GM19438 (cell line): ENCODE measurements at regions not wholly inside any gene's neighbourhood (a gene's known extent, or its start where the extent isn't known, plus 50 kb on each side); places are given as distances from the start of the nearest gene placed in this dataset.
"Not testable (repeated sequence)": the region's sequence is repeated elsewhere in the genome, so short reads cannot be mapped to it uniquely, and the experiment has no call there.

Source experiments
- ATAC-seq: cut with Tn5 transposase; IDR thresholded peaks from one replicate; pipeline ENCODE4 v1.9.1; 2021; ENCODE audit warnings: low read depth; ENCODE audit not compliant: unreplicated experiment

GRCh38 chr4:177163532-177163931 lies 146.1 kb upstream of the NEIL3 start:
- no peak for ATAC-seq

DNA sequence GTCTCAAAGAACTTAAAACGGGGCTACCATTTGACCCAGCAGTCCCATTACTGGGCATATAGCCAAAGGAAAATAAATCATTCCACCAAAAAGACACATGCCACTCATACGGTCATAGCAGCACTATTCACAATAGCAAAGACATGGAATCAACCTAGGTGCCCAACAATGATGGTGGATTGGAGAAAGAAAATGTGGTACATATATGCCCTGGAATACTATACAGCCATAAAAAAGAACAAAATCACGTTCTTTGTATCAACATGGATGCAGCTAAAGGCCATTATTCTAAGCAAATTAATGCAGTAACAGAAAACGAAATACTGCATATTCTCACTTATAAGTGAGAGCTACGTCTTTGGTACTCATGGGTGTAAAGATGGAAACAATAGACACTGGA lies 138.1 kb upstream of the NEIL3 start:
- no peak for ATAC-seq

- no peak for ATAC-seq
These were observed 134.2 kb upstream of the NEIL3 start for GRCh38 chr4:177175473-177175872.

- no peak for ATAC-seq
These were observed 132.1 kb upstream of the NEIL3 start for GRCh38 chr4:177177541-177178081.

DNA sequence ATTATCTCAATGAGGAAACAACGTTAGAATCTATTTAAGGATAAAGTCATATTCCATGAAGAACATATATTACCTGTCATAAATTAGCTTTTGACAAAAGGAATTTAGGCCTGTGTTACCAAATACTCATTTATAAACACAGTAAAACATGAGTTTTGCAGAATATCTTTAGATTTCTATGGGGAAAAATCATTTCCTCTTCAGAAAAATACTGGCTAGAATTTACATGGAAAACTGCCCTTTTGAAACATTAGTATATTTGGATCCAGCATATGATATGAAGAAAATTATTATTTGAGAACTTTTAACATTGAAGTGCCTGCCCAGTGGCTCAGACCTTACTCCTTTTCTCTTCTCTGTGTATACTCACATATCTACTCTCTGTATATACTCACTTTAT lies 131.4 kb upstream of the NEIL3 start:
- no peak for ATAC-seq

- no peak for ATAC-seq
These were observed 127.5 kb upstream of the NEIL3 start for GRCh38 chr4:177182166-177182565.

DNA sequence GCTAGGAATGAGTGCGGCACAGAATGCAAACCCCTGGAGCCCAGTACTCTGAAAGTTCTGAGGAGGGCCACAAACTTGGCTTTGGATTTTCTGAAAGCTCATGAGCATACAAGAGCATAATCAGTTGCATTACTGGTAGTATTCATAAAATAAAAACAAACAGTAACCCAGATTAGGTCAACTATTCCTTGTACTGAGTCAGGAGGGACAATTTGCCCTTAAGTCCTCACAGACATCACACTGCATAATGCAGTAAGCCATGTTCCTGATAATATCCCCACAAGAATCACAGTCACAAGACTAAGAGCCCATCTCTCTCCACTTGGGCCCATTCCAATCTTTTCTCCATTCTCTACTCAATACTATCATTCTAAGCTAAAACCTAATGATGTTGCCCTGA lies 126.9 kb upstream of the NEIL3 start:
- no peak for ATAC-seq

- ATAC-seq: no peak
These were observed 124.5 kb upstream of the NEIL3 start for GRCh38 chr4:177185151-177185550.

- ATAC-seq: no peak
These were observed 124.1 kb upstream of the NEIL3 start for GRCh38 chr4:177185579-177185978.

GRCh38 chr4:177187371-177187770 lies 122.3 kb upstream of the NEIL3 start:
- ATAC-seq: no peak

- no peak for ATAC-seq
These were observed 118.6 kb upstream of the NEIL3 start for GRCh38 chr4:177190995-177191580.

DNA sequence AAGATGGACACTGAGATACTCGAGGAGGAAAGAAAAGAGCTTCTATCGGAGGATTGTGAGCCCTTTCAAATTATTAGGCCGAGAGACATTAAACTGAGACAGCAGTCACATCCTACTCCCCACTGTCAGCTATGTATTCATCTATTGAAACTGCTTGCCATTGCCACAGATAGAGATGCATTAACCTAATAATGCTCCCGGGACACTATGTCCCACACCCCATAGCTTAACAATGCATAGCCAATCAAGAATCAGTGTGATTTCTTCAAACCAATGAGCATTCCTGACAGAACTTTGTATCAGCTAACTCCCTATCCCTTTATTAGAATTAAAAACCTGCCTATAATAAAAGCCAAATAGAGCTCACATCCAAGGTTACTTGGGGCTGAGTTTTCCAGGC lies 118.1 kb upstream of the NEIL3 start:
- no peak for ATAC-seq

DNA sequence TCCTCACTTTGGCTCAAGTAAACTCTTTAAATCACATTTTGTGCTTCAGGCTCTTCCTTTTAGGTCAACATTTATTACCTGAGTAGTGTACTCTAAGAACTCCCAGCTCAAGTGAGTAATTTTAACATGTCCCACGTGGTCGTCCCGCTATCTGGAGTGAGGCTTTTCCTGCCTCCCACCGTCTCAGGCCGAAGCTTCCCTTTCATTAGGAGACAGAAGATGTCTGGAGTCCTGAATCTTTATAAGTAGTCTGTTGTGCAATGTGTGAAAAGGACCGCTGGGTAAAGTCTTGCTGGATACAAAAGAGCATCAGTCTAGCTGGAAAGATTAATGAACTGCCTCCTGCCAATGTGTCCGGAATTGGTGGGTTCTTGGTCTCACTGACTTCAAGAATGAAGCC lies 117.7 kb upstream of the NEIL3 start:
- no peak for ATAC-seq

GRCh38 chr4:177193024-177193715 lies 116.5 kb upstream of the NEIL3 start:
- ATAC-seq: not testable (repeated sequence)

GRCh38 chr4:177194906-177195305 lies 114.8 kb upstream of the NEIL3 start:
- ATAC-seq: no peak

DNA sequence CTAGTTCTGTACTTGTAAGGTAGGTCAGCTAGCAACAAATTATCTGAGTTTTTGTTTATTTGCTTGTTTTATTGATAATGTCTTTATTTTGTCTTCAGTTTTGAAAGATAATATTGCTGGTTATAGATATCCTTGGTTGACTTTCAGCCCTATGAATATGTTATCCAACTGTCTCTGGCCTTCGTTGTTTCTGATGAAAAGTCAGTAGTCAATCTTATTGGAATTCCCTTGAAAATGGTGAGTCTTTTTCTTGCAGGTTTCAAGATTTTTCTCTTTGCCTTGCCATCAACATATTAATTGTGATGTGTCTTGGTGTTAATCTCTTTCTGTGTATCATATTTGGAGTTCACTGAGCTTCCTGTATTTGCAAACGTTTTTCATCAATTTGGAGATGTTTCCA lies 113.1 kb upstream of the NEIL3 start:
- ATAC-seq: no peak

DNA sequence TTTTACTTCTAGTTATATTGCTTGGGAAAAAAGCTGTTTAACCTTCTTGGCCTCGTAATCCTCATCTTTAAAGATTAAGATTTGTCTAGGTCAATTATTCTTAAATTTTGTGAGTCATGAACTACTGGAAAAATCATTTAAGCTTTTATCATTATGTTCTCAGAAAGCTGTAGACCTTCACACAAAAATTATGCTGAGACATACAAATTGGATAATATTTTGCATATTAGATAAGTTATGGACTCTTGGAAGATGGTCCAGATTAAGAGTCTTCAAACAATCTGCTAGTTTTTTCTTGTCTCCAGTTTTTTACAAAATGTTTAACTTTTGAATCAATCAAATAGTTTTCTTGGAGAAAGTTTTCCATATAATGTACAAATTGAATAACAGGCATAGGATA lies 108.1 kb upstream of the NEIL3 start:
- ATAC-seq: no peak

DNA sequence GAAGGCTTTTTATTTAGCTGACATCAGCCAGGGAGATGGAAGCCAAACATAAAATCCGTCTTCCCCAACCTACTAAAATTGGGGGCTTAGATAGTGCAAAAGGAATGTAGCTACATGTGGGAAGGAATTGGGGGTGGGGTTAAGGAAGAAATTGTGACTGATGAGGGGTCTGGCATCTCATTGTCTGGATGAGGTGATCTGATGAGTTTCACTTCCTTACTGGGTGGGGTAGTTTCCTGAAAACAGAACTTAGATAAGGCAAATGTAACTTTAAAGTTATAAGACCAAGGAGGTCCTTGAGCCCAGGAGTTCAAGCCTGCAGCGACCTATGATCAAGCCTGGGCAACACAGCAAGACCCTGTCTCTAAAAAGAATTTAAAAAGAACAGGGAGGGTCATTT lies 105.5 kb upstream of the NEIL3 start:
- ATAC-seq: no peak

- ATAC-seq: no peak
These were observed 94.7 kb upstream of the NEIL3 start for GRCh38 chr4:177214935-177215334.

DNA sequence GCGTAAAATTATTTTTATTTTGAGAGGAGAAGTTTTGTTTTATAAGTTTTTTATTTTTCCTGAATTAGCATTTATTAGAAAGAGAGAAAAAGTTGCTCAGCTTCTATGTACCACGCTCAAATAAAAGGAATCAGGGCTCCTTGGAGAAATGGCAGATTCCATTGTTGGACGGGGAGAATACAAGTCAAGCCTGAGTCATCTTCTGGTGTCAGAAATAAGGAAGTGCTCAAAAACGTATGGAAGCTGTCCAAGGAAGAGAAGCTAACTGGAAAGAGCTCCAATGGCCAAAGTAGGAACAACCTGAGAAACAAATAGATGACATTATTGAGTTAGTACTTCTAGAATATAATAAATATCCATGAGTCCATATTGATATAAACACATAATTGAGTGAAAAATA lies 89.3 kb upstream of the NEIL3 start:
- ATAC-seq: no peak

DNA sequence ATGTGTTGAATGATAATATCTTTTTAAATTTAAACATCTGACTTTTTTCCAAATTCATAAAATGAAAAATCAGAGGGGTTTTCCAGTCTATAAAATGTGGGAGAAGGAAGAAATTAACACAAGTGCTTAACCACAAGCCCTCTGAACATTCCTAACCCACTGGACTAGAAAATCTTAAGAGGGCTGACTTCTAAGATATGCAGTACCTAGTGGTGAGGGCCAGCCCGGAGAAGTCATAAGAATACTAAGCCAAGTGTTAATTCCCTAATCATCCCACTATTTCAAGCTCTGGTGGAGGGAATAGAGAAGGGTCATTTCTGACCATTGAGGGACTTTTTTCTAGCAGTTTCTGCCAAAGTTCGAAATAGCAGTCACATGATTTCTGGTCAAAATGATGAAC lies 86.9 kb upstream of the NEIL3 start:
- ATAC-seq: no peak

DNA sequence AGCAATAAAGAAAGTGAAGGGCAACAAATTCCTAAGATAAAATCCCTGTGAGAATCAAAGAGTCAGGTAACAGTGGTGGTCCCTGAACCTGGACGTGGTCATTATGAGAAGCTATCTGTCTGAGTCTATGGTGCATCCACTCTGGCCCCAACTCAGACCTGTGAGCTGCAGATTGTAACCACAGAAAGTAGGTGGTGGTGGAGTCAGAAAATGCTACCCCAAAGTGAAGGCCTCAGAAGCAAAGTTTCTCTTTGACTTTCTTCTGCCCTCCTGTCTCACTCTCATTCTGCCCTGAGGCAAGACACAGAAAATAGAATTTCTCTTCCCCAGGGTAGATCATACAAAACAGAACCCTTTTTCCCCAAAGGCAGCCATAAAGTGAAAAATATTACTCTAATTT lies 84.1 kb upstream of the NEIL3 start:
- no peak for ATAC-seq
